AG08395 (cell line): ENCODE measurements at regions not wholly inside any gene's neighbourhood (a gene's known extent, or its start where the extent isn't known, plus 50 kb on each side); places are given as distances from the start of the nearest gene placed in this dataset.

Experiments
- DNase-seq: peaks from one replicate; pipeline ENCODE4 v3.0.0; 2012; ENCODE audit warnings: mixed read lengths, low spot score

- DNase-seq = no peak
Measured at GRCh38 chr2:18182861-18183260, 304.4 kb downstream of the KCNS3 start.

- DNase-seq = no peak
Measured at GRCh38 chr2:18180912-18181311, 302.4 kb downstream of the KCNS3 start.

GRCh38 chr2:18180031-18180610 lies 301.7 kb downstream of the KCNS3 start:
- DNase-seq = no peak

GRCh38 chr2:18178736-18179349 lies 300.4 kb downstream of the KCNS3 start:
- peak; percentile 70 for DNase-seq

GRCh38 chr2:18176679-18177215 lies 298.3 kb downstream of the KCNS3 start:
- no peak for DNase-seq

- no peak for DNase-seq
Measured at GRCh38 chr2:18172607-18173006, 294.1 kb downstream of the KCNS3 start.

GRCh38 chr2:18171191-18172139 lies 293.0 kb downstream of the KCNS3 start:
- DNase-seq = peak; percentile 63

GRCh38 chr2:18170642-18171041 lies 292.2 kb downstream of the KCNS3 start:
- no peak for DNase-seq

GRCh38 chr2:18169893-18170175 lies 291.4 kb downstream of the KCNS3 start:
- no peak for DNase-seq

GRCh38 chr2:18169121-18169892 lies 290.8 kb downstream of the KCNS3 start:
- DNase-seq = no peak

- DNase-seq = no peak
Measured at GRCh38 chr2:18167871-18168270, 289.4 kb downstream of the KCNS3 start.

GRCh38 chr2:18161681-18162080 lies 283.2 kb downstream of the KCNS3 start:
- DNase-seq = no peak

GRCh38 chr2:18159896-18160295 lies 281.4 kb downstream of the KCNS3 start:
- no peak for DNase-seq

GRCh38 chr2:18156421-18156820 lies 278.0 kb downstream of the KCNS3 start:
- DNase-seq = no peak

GRCh38 chr2:18156002-18156401 lies 277.5 kb downstream of the KCNS3 start:
- no peak for DNase-seq

- no peak for DNase-seq
Measured at GRCh38 chr2:18154812-18155211, 276.3 kb downstream of the KCNS3 start.

GRCh38 chr2:18154259-18154658 lies 275.8 kb downstream of the KCNS3 start:
- DNase-seq = no peak

- DNase-seq = no peak
Measured at GRCh38 chr2:18153741-18154140, 275.3 kb downstream of the KCNS3 start.

GRCh38 chr2:18151237-18151636 lies 272.8 kb downstream of the KCNS3 start:
- no peak for DNase-seq

GRCh38 chr2:18149660-18150246 lies 271.3 kb downstream of the KCNS3 start:
- peak; percentile 53 for DNase-seq

- DNase-seq = no peak
Measured at GRCh38 chr2:18136881-18137475, 258.5 kb downstream of the KCNS3 start.
